OCI-LY7 (cell line): ENCODE measurements at regions not wholly inside any gene's neighbourhood (a gene's known extent, or its start where the extent isn't known, plus 50 kb on each side); places are given as distances from the start of the nearest gene placed in this dataset.

ENCODE experiments used
- BruUV-seq: library from RNA; stranded (reverse); fragments of 400-500 nt; replicated peaks from 2 replicates; lab custom pipeline; 2021; lab: Mats Ljungman, UMichigan
- CTCF ChIA-PET: fragments of 300-600 bp; sonication (Branson Sonifier 250); formaldehyde crosslinking; loops from one replicate; lab custom pipeline; 2022; ENCODE audit warnings: antibody characterized with exemption; ENCODE audit not compliant: unreplicated experiment; lab: Charles Lee
- POLR2A ChIA-PET: fragments of 300-600 bp; sonication (Branson Sonifier 250); formaldehyde crosslinking; loops from one replicate; lab custom pipeline; 2022; ENCODE audit warnings: antibody characterized with exemption; lab: Charles Lee
- DNase-seq: peaks from one replicate; pipeline ENCODE4 v3.0.0-alpha.2; 2015; ENCODE audit warnings: low spot score
- H2AFZ ChIP-seq: fragments of 200-600 bp; sonication (generic), shearing (Covaris generic); 2 replicates; pipeline ENCODE4 v1.6.1; 2014; ENCODE audit warnings: mild to moderate bottlenecking, antibody characterized with exemption, low read length, moderate library complexity
- H3K27ac ChIP-seq: fragments of 200-600 bp; sonication (generic); 2 replicates; pipeline ENCODE4 v1.5.1; 2014; ENCODE audit warnings: mixed run types, low read depth, mild to moderate bottlenecking, moderate library complexity, low read length, inconsistent platforms; ENCODE audit not compliant: poor library complexity, severe bottlenecking
- H3K36me3 ChIP-seq: fragments of 200-600 bp; sonication (generic); 2 replicates; pipeline ENCODE4 v1.6.1; 2014; ENCODE audit warnings: mild to moderate bottlenecking, antibody characterized with exemption, low read length, moderate library complexity, mixed read lengths; ENCODE audit not compliant: insufficient read depth
- H3K4me1 ChIP-seq: fragments of 200-600 bp; sonication (generic); 2 replicates; pipeline ENCODE4 v1.5.1; 2014; ENCODE audit warnings: mild to moderate bottlenecking, low read length; ENCODE audit not compliant: insufficient read depth, poor library complexity, severe bottlenecking
- H3K4me2 ChIP-seq: fragments of 200-600 bp; sonication (generic); 2 replicates; pipeline ENCODE4 v1.6.1; 2014; ENCODE audit warnings: mild to moderate bottlenecking, low read length
- H3K4me3 ChIP-seq: fragments of 200-600 bp; sonication (generic); 2 replicates; pipeline ENCODE4 v1.5.1; 2014; ENCODE audit warnings: mild to moderate bottlenecking, low read depth, low read length; ENCODE audit not compliant: poor library complexity, severe bottlenecking
- H3K79me2 ChIP-seq: fragments of 200-600 bp; sonication (generic); 2 replicates; pipeline ENCODE4 v1.6.1; 2016; ENCODE audit warnings: low read depth, mild to moderate bottlenecking, low read length, moderate library complexity, mixed read lengths; ENCODE audit not compliant: insufficient read depth
- H3K9me2 ChIP-seq: fragments of 200-600 bp; sonication (generic); 2 replicates; pipeline ENCODE4 v1.6.1; 2016; ENCODE audit warnings: mild to moderate bottlenecking, low read length, mixed read lengths; ENCODE audit not compliant: insufficient read depth
- H3K9me3 ChIP-seq: fragments of 200-600 bp; sonication (generic); 2 replicates; pipeline ENCODE4 v1.6.1; 2014; ENCODE audit warnings: mild to moderate bottlenecking, mixed run types, low read length, mixed read lengths
- H4K20me1 ChIP-seq: fragments of 200-600 bp; sonication (generic); 2 replicates; pipeline ENCODE4 v1.6.1; 2014; ENCODE audit warnings: mild to moderate bottlenecking, antibody characterized with exemption, low read length, moderate library complexity, mixed read lengths; ENCODE audit not compliant: insufficient read depth
- EZH2phosphoT487 ChIP-seq: fragments of 200-600 bp; sonication (generic); IDR thresholded peaks from 2 replicates; pipeline ENCODE4 v1.6.1; 2018; ENCODE audit warnings: low read depth, borderline replicate concordance, mild to moderate bottlenecking, mixed run types, antibody characterized with exemption, low read length, moderate library complexity, mixed read lengths
- intact Hi-C: fragments of 100-400 bp; cut with micrococcal nuclease; formaldehyde crosslinking; loops from one replicate; pipeline ENCODE4 v1.10.0; 2022; ENCODE audit not compliant: unreplicated experiment
- TF ChIP-seq, protein P1 (sequence below): fragments of 200-600 bp; sonication (generic); conservative IDR thresholded peaks from 2 replicates; pipeline ENCODE4 v1.5.1; 2014; ENCODE audit warnings: mild to moderate bottlenecking, antibody characterized with exemption, low read length, moderate library complexity, mixed read lengths

GRCh38 chr5:173816728-173817127 is 71.4 kb upstream of the CPEB4 start:
- DNase-seq: no peak
- BruUV-seq: no TSS peak
- Histone ChIP-seq H3K4me2 (peak overlapping the region; percentile 64), H3K79me2 (no peaks in the 10 kb centered on the region), H4K20me1 (no peaks in the 10 kb centered on the region), H3K4me3 (no peak overlapping the region), H2AFZ (peak overlapping the region; percentile 95; the same call in 1 of the 2 replicates), H3K9me3 (peaks cover 33% of the 10 kb centered on the region), H3K4me1 (peaks cover 87% of the 10 kb centered on the region), H3K9me2 (no peaks in the 10 kb centered on the region), H3K27ac (no peak overlapping the region), H3K36me3 (peaks cover 14% of the 10 kb centered on the region)
- intact Hi-C loops: no loop called here
- CTCF ChIA-PET: no interaction called here
- TF ChIP-seq EZH2phosphoT487: no peak
- TF ChIP-seq, protein P1, sequence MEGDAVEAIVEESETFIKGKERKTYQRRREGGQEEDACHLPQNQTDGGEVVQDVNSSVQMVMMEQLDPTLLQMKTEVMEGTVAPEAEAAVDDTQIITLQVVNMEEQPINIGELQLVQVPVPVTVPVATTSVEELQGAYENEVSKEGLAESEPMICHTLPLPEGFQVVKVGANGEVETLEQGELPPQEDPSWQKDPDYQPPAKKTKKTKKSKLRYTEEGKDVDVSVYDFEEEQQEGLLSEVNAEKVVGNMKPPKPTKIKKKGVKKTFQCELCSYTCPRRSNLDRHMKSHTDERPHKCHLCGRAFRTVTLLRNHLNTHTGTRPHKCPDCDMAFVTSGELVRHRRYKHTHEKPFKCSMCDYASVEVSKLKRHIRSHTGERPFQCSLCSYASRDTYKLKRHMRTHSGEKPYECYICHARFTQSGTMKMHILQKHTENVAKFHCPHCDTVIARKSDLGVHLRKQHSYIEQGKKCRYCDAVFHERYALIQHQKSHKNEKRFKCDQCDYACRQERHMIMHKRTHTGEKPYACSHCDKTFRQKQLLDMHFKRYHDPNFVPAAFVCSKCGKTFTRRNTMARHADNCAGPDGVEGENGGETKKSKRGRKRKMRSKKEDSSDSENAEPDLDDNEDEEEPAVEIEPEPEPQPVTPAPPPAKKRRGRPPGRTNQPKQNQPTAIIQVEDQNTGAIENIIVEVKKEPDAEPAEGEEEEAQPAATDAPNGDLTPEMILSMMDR: no peak
- POLR2A ChIA-PET: interaction anchor here (0.6 to 1.7 kb wide), 4 partner anchors 12 to 97 kb away, joined by 3 to 5 read pairs (median 4); no protein-coding TSS in a partner anchor

DNA sequence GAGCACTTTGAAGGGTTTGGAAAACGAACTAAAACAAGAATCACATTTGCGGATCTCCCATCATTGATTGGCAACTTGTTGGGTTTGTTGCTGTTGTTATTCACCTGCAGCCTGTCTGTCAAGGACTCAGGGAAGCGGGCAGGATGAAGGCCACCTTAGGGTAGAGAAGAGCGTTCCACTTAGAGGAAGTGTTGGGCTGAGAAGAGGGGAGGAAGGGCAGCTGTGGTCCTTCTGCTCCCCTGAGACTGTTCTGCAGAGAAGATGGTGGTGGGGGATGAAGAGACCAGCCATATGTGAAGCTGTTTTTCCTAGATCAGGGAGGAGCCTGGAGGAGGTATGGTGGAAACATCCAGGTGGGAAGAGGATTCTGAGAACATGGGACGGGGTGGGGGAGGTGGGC is 70.6 kb upstream of the CPEB4 start:
- ChIA-PET CTCF (interaction anchor here (0.7 kb wide), 1 partner anchor 1622 kb away, joined by 3 read pairs; no protein-coding TSS in a partner anchor), POLR2A (interaction anchor here (0.6 to 11.4 kb wide), 7 partner anchors 11 to 206 kb away, joined by 3 to 122 read pairs (median 4); no protein-coding TSS in a partner anchor)
- TF ChIP-seq EZH2phosphoT487: no peak
- TF ChIP-seq, protein P1: no peak
- Histone ChIP-seq H3K4me1 (peaks cover 95% of the 10 kb centered on the region), H4K20me1 (no peaks in the 10 kb centered on the region), H3K9me3 (peaks cover 27% of the 10 kb centered on the region), H2AFZ (peak overlapping the region; percentile 95), H3K27ac (peak overlapping the region; percentile 56), H3K4me2 (peak overlapping the region; percentile 64), H3K4me3 (peak overlapping the region; percentile 38), H3K36me3 (peaks cover 14% of the 10 kb centered on the region), H3K9me2 (no peaks in the 10 kb centered on the region), H3K79me2 (no peaks in the 10 kb centered on the region)
- peak; percentile 75 for DNase-seq
- BruUV-seq: no TSS peak
- intact Hi-C loops: no loop called here

DNA sequence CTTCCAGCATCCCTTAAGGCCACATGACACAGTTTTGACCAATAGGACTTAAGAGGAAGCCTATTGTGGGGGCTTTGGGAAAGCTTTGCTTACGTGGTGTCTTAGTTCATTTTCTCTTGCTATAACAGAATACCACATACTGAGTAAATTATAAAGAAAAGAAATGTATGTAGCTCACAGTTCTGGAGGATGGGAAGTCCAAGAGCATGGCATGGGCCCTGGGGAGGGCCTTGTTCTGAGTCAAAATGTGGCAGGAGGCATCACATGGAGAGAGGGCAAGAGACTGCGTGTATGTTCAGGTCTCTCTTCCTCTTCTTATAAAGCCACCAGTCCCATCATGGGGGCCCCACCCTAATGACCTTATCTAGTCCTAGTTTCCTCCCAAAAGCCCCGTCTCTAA is 68.6 kb upstream of the CPEB4 start:
- H3K4me2 ChIP-seq: peak overlapping the region; percentile 94; the same call in 1 of the 2 replicates
- ChIA-PET CTCF (interaction anchor here (0.6 to 1.0 kb wide), 2 partner anchors 8 to 119 kb away, joined by 3 read pairs; no protein-coding TSS in a partner anchor), POLR2A (interaction anchor here (0.9 to 11.4 kb wide), 13 partner anchors 10 to 95 kb away, joined by 3 to 122 read pairs (median 5); partner anchors contain the start of gene CPEB4)
- no peaks in the 10 kb centered on the region for H3K79me2 ChIP-seq
- peak overlapping the region; percentile 11; the same call in 1 of the 2 replicates for H2AFZ ChIP-seq
- H3K27ac ChIP-seq: peak overlapping the region; percentile 99
- no peaks in the 10 kb centered on the region for H4K20me1 ChIP-seq
- H3K4me1 ChIP-seq: peaks cover 93% of the 10 kb centered on the region
- no peak for DNase-seq
- peaks cover 14% of the 10 kb centered on the region for H3K36me3 ChIP-seq
- no peak for TF ChIP-seq EZH2phosphoT487
- TF ChIP-seq, protein P1: no peak
- intact Hi-C loops: no loop called here
- H3K9me3 ChIP-seq: peaks cover 24% of the 10 kb centered on the region
- peak overlapping the region; percentile 10 for H3K4me3 ChIP-seq
- no peaks in the 10 kb centered on the region for H3K9me2 ChIP-seq
- BruUV-seq: no TSS peak
